Cardiac muscle cell (in vitro differentiated cells and primary cell): ENCODE measurements at regions not wholly inside any gene's neighbourhood (a gene's known extent, or its start where the extent isn't known, plus 50 kb on each side); places are given as distances from the start of the nearest gene placed in this dataset.
A peak's percentile ranks its signal among the peaks of the same experiment; 100 is the strongest.

Source experiments
- DNase-seq, 2 donors: peaks; one replicate each; pipeline versions ENCODE4 v3.0.0 to v3.0.0-alpha.2; 2010 to 2017; ENCODE audit warnings: low read depth in 1 of 2, low spot score in 1 of 2
- H3K27ac ChIP-seq: fragments of 200-600 bp; sonication (generic); 2 replicates; pipeline ENCODE4 v1.5.1; 2016
- H3K27me3 ChIP-seq: fragments of 200-600 bp; sonication (generic); 2 replicates; pipeline ENCODE4 v1.6.0; 2016; ENCODE audit warnings: control low read depth
- H3K36me3 ChIP-seq: fragments of 200-600 bp; sonication (generic); 2 replicates; pipeline ENCODE4 v1.5.1; 2016; ENCODE audit warnings: control low read depth
- H3K4me1 ChIP-seq: fragments of 200-600 bp; sonication (generic); 2 replicates; pipeline ENCODE4 v1.8.1; 2017; ENCODE audit warnings: low read depth, mild to moderate bottlenecking, mixed run types
- H3K4me3 ChIP-seq: fragments of 200-600 bp; sonication (generic); 2 replicates; pipeline ENCODE4 v1.5.1; 2016; ENCODE audit warnings: mild to moderate bottlenecking
- H3K9me3 ChIP-seq: fragments of 200-600 bp; sonication (generic); 2 replicates; pipeline ENCODE4 v1.5.1; 2017; ENCODE audit warnings: low read depth, mild to moderate bottlenecking, control low read depth
- CTCF ChIP-seq: IDR thresholded peaks from 2 replicates; pipeline ENCODE4 v1.5.1; 2012; ENCODE audit warnings: low read depth, mild to moderate bottlenecking, low read length

- H3K27me3 ChIP-seq = no peaks in the 10 kb centered on the region
- no peak overlapping the region for H3K27ac ChIP-seq
- H3K4me1 ChIP-seq = no peaks in the 10 kb centered on the region
- H3K36me3 ChIP-seq = no peaks in the 10 kb centered on the region
- no peak for DNase-seq
- no peaks in the 10 kb centered on the region for H3K9me3 ChIP-seq
- no peak overlapping the region for H3K4me3 ChIP-seq
- TF ChIP-seq CTCF = no peak
These were observed 225.9 kb upstream of the MYO3A start for GRCh38 chr10:25707976-25708671.

GRCh38 chr10:25713894-25714240 lies 220.2 kb upstream of the MYO3A start:
- Histone ChIP-seq H3K4me1 (no peaks in the 10 kb centered on the region), H3K27ac (no peak overlapping the region), H3K36me3 (no peaks in the 10 kb centered on the region), H3K9me3 (no peaks in the 10 kb centered on the region), H3K4me3 (no peak overlapping the region), H3K27me3 (no peaks in the 10 kb centered on the region)
- TF ChIP-seq CTCF = no peak
- no peak for DNase-seq

- no peak for DNase-seq
- Histone ChIP-seq H3K4me3 (no peak overlapping the region), H3K9me3 (no peaks in the 10 kb centered on the region), H3K27me3 (no peaks in the 10 kb centered on the region), H3K36me3 (no peaks in the 10 kb centered on the region), H3K4me1 (no peaks in the 10 kb centered on the region), H3K27ac (no peak overlapping the region)
- TF ChIP-seq CTCF = no peak
These were observed 209.8 kb upstream of the MYO3A start for GRCh38 chr10:25724241-25724640.

- Histone ChIP-seq H3K9me3 (no peaks in the 10 kb centered on the region), H3K4me1 (no peaks in the 10 kb centered on the region), H3K4me3 (no peak overlapping the region), H3K27ac (no peak overlapping the region), H3K27me3 (no peaks in the 10 kb centered on the region), H3K36me3 (no peaks in the 10 kb centered on the region)
- peak; percentile 76 for TF ChIP-seq CTCF
- DNase-seq = peak; percentile 78 to 83
These were observed 207.9 kb upstream of the MYO3A start for GRCh38 chr10:25725917-25726716.

- no peak for DNase-seq
- H3K27me3 ChIP-seq = no peaks in the 10 kb centered on the region
These were observed 195.3 kb upstream of the MYO3A start for GRCh38 chr10:25738776-25739175.

More at GRCh38 chr10:25738776-25739175, 195.3 kb upstream of the MYO3A start:
- Histone ChIP-seq H3K36me3 (no peaks in the 10 kb centered on the region), H3K9me3 (no peaks in the 10 kb centered on the region), H3K27ac (no peak overlapping the region), H3K4me1 (no peaks in the 10 kb centered on the region), H3K4me3 (no peak overlapping the region)
- TF ChIP-seq CTCF = no peak
